ENCODE measurements at regions not wholly inside any gene's neighbourhood (a gene's known extent, or its start where the extent isn't known, plus 50 kb on each side); places are given as distances from the start of the nearest gene placed in this dataset.
"Not testable (repeated sequence)": the region's sequence is repeated elsewhere in the genome, so short reads cannot be mapped to it uniquely, and the experiment has no call there.

GRCh38 chr11:44442893-44443673, 122.4 kb upstream of the CD82 start:
- TF ChIP-seq, protein P1, sequence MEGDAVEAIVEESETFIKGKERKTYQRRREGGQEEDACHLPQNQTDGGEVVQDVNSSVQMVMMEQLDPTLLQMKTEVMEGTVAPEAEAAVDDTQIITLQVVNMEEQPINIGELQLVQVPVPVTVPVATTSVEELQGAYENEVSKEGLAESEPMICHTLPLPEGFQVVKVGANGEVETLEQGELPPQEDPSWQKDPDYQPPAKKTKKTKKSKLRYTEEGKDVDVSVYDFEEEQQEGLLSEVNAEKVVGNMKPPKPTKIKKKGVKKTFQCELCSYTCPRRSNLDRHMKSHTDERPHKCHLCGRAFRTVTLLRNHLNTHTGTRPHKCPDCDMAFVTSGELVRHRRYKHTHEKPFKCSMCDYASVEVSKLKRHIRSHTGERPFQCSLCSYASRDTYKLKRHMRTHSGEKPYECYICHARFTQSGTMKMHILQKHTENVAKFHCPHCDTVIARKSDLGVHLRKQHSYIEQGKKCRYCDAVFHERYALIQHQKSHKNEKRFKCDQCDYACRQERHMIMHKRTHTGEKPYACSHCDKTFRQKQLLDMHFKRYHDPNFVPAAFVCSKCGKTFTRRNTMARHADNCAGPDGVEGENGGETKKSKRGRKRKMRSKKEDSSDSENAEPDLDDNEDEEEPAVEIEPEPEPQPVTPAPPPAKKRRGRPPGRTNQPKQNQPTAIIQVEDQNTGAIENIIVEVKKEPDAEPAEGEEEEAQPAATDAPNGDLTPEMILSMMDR (IDR thresholded peaks at IDR 0.05): not testable (repeated sequence)
- not testable (repeated sequence) for TF ChIP-seq POLR2A (IDR thresholded peaks at IDR 0.05)

Measured in uterus (tissue), 2 donors.